ENCODE measurements at regions not wholly inside any gene's neighbourhood (a gene's known extent, or its start where the extent isn't known, plus 50 kb on each side); places are given as distances from the start of the nearest gene placed in this dataset.

- Histone ChIP-seq H3K4me1 (no peaks in the 10 kb centered on the region), H3K4me3 (no peak overlapping the region), H3K36me3 (no peaks in the 10 kb centered on the region), H3K9me3 (no peaks in the 10 kb centered on the region), H3K27ac (no peak overlapping the region), H3K9ac (ENCODE audit: low read depth in 2 of 2, low read length in 2 of 2) (no peak overlapping the region), H3K27me3 (no peaks in the 10 kb centered on the region)
- intact Hi-C loops (cut with DNase I) = no loop called here
- DNase-seq = no peak
- no peak for TF ChIP-seq CTCF (IDR thresholded peaks at IDR 0.05)
These were observed 96.7 kb upstream of the OPRM1 start for GRCh38 chr6:153942361-153942760.

- Histone ChIP-seq H3K4me1 (no peaks in the 10 kb centered on the region), H3K27me3 (no peaks in the 10 kb centered on the region), H3K9ac (ENCODE audit: low read depth in 2 of 2, low read length in 2 of 2) (no peak overlapping the region), H3K4me3 (no peak overlapping the region), H3K36me3 (no peaks in the 10 kb centered on the region), H3K9me3 (no peaks in the 10 kb centered on the region), H3K27ac (no peak overlapping the region)
- DNase-seq = peak; percentile 54
- intact Hi-C loops (cut with DNase I) = no loop called here
- TF ChIP-seq CTCF (IDR thresholded peaks at IDR 0.05) = no peak
These were observed 97.3 kb upstream of the OPRM1 start for GRCh38 chr6:153941768-153942167.

- Histone ChIP-seq H3K9ac (ENCODE audit: low read depth in 2 of 2, low read length in 2 of 2) (no peak overlapping the region), H3K4me1 (no peaks in the 10 kb centered on the region), H3K9me3 (no peaks in the 10 kb centered on the region), H3K27ac (no peak overlapping the region), H3K27me3 (no peaks in the 10 kb centered on the region), H3K4me3 (no peak overlapping the region), H3K36me3 (no peaks in the 10 kb centered on the region)
- no peak for DNase-seq
- intact Hi-C loops (cut with DNase I) = no loop called here
- no peak for TF ChIP-seq CTCF (IDR thresholded peaks at IDR 0.05)
These were observed 100.2 kb upstream of the OPRM1 start for GRCh38 chr6:153938876-153939275.

GRCh38 chr6:153931431-153931830 is 107.6 kb upstream of the OPRM1 start:
- intact Hi-C loops (cut with DNase I) = no loop called here
- H3K27me3 ChIP-seq = no peaks in the 10 kb centered on the region
- TF ChIP-seq CTCF (IDR thresholded peaks at IDR 0.05) = no peak
- DNase-seq = no peak
- H3K36me3 ChIP-seq = no peaks in the 10 kb centered on the region
- no peaks in the 10 kb centered on the region for H3K4me1 ChIP-seq
- H3K27ac ChIP-seq = no peak overlapping the region
- no peak overlapping the region for H3K4me3 ChIP-seq
- no peak overlapping the region for H3K9ac ChIP-seq (ENCODE audit: low read depth in 2 of 2, low read length in 2 of 2)
- no peaks in the 10 kb centered on the region for H3K9me3 ChIP-seq

GRCh38 chr6:153927867-153928266 is 111.2 kb upstream of the OPRM1 start:
- intact Hi-C loops (cut with DNase I) = no loop called here
- H3K36me3 ChIP-seq = no peaks in the 10 kb centered on the region
- no peaks in the 10 kb centered on the region for H3K9me3 ChIP-seq
- H3K27me3 ChIP-seq = no peaks in the 10 kb centered on the region
- H3K27ac ChIP-seq = no peak overlapping the region
- no peak for TF ChIP-seq CTCF (IDR thresholded peaks at IDR 0.05)
- DNase-seq = no peak
- H3K4me1 ChIP-seq = no peaks in the 10 kb centered on the region
- no peak overlapping the region for H3K4me3 ChIP-seq
- H3K9ac ChIP-seq (ENCODE audit: low read depth in 2 of 2, low read length in 2 of 2) = no peak overlapping the region
